HepG2 (cell line): ENCODE measurements at regions not wholly inside any gene's neighbourhood (a gene's known extent, or its start where the extent isn't known, plus 50 kb on each side); places are given as distances from the start of the nearest gene placed in this dataset.
A peak's percentile ranks its signal among the peaks of the same experiment; 100 is the strongest.

Source experiments
- ATAC-seq: fragments of 200-7000 bp; cut with Tn5 transposase; 3 replicates; pipeline ENCODE4 v1.9.1; 2020; ENCODE audit warnings: mild to moderate bottlenecking, moderate library complexity
- BruUV-seq: library from RNA; stranded (reverse); fragments of 400-500 nt; replicated peaks from 2 replicates; lab custom pipeline; 2021; lab: Mats Ljungman, UMichigan
- CTCF ChIA-PET: fragments of 300-600 bp; formaldehyde crosslinking; extraction: SDS; loops from one replicate; lab custom pipeline; 2021; ENCODE audit warnings: low total read pairs, inconsistent platforms, low intra/inter-chr PET ratio; lab: Yijun Ruan, JAX
- POLR2A ChIA-PET: fragments of 350-600 bp; sonication (Branson Sonifier 250); formaldehyde crosslinking; loops from one replicate; lab custom pipeline; 2020; ENCODE audit warnings: antibody characterized with exemption, inconsistent platforms; lab: Yijun Ruan, JAX
- DNase-seq: peaks from one replicate; pipeline ENCODE4 v3.0.0-alpha.2; 2015; ENCODE audit warnings: low spot score
- FAIRE-seq: peaks from 3 replicates; lab custom pipeline; 2011; peaks lifted over from hg19 to GRCh38; lab: Jason Lieb, UNC
- H2AFZ ChIP-seq: one replicate; pipeline ENCODE4 v1.6.1; 2011; ENCODE audit warnings: low read length, inconsistent platforms
- H3K27ac ChIP-seq: fragments of 300-600 bp; 3 replicates; pipeline ENCODE4 v1.8.0; 2011; ENCODE audit warnings: mixed run types, mild to moderate bottlenecking, mixed read lengths, low read length, inconsistent platforms; ENCODE audit not compliant: insufficient read depth; ENCODE audit errors: extremely low read length
- H3K27me3 ChIP-seq, 2 experiments: fragments of 200-600 bp in 1 of 2; 2 replicates in 1 of 2; 3 replicates in 1 of 2; pipeline versions ENCODE4 v1.6.0 to v1.8.0; 2011; ENCODE audit warnings: low read length in 2 of 2, mild to moderate bottlenecking in 2 of 2, moderate library complexity in 2 of 2, inconsistent platforms in 1 of 2; ENCODE audit not compliant: insufficient read depth in 2 of 2, control insufficient read depth in 1 of 2
- H3K36me3 ChIP-seq, 2 experiments: fragments of 200-600 bp in 1 of 2; replicated peaks in 1 of 2; 2 replicates in 1 of 2; 3 replicates in 1 of 2; pipeline versions ENCODE4 v1.5.1 to v1.8.0; 2011; ENCODE audit warnings: low read length in 2 of 2, inconsistent platforms in 1 of 2; ENCODE audit not compliant: insufficient read depth in 2 of 2, control insufficient read depth in 1 of 2
- H3K4me1 ChIP-seq: 2 replicates; pipeline ENCODE4 v1.5.1; 2012; ENCODE audit warnings: low read length, inconsistent platforms; ENCODE audit not compliant: insufficient read depth
- H3K4me2 ChIP-seq: 2 replicates; pipeline ENCODE4 v1.6.0; 2011; ENCODE audit warnings: low read depth, low read length, inconsistent platforms
- H3K4me3 ChIP-seq, 3 experiments: fragments of 200-600 bp in 1 of 3; sonication (generic), shearing (Covaris generic) in 1 of 3; replicated peaks in 1 of 3; 2 replicates each; pipeline ENCODE4 v1.5.1; 2011 to 2016; ENCODE audit warnings: low read length in 3 of 3, inconsistent platforms in 2 of 3, low read depth in 2 of 3, mild to moderate bottlenecking in 2 of 3, control low read depth in 1 of 3, mixed read lengths in 1 of 3; ENCODE audit not compliant: insufficient read depth in 1 of 3
- H3K79me2 ChIP-seq: one replicate; pipeline ENCODE4 v1.6.1; 2011; ENCODE audit warnings: low read length, inconsistent platforms; ENCODE audit not compliant: insufficient read depth
- H3K9ac ChIP-seq: 2 replicates; pipeline ENCODE4 v1.6.0; 2011; ENCODE audit warnings: mild to moderate bottlenecking, low read depth, low read length, inconsistent platforms; ENCODE audit not compliant: insufficient read depth
- H3K9me3 ChIP-seq: 2 replicates; pipeline ENCODE4 v1.5.1; 2012; ENCODE audit warnings: mild to moderate bottlenecking, low read length
- H4K20me1 ChIP-seq: 2 replicates; pipeline ENCODE4 v1.6.0; 2011; ENCODE audit warnings: inconsistent platforms, mild to moderate bottlenecking, low read length, moderate library complexity; ENCODE audit not compliant: insufficient read depth
- MAFF ChIP-seq: IDR thresholded peaks from 2 replicates; pipeline ENCODE4 v1.6.1; 2011; ENCODE audit warnings: low read depth, low read length, improper control_type of control experiment
- MAFK ChIP-seq, 2 experiments: IDR thresholded peaks in 1 of 2; conservative IDR thresholded peaks in 1 of 2; 2 replicates each; pipeline ENCODE4 v1.6.1; 2011; ENCODE audit warnings: improper control_type of control experiment in 2 of 2, low read length in 2 of 2
- MED13 ChIP-seq: sonication (generic); formaldehyde crosslinking; IDR thresholded peaks from 2 replicates; pipeline ENCODE4 v1.5.0; 2020; ENCODE audit warnings: missing genetic modification reagents
- ZBTB33 ChIP-seq: sonication (generic); formaldehyde crosslinking; IDR thresholded peaks from 2 replicates; pipeline ENCODE4 v1.4.0; 2020; ENCODE audit warnings: missing genetic modification reagents
- ZNF24 ChIP-seq: fragments of 450-650 bp; IDR thresholded peaks from 2 replicates; pipeline ENCODE4 v1.6.1; 2017; ENCODE audit warnings: antibody characterized with exemption, mild to moderate bottlenecking
- ZNF276 ChIP-seq: sonication (generic); formaldehyde crosslinking; IDR thresholded peaks from 2 replicates; pipeline ENCODE4 v1.4.0; 2020; ENCODE audit warnings: mild to moderate bottlenecking, low read depth, missing genetic modification reagents
- ZNF780A ChIP-seq: sonication (generic); formaldehyde crosslinking; IDR thresholded peaks from 2 replicates; pipeline ENCODE4 v1.8.0; 2022; ENCODE audit warnings: mild to moderate bottlenecking, missing genetic modification reagents, moderate library complexity
- WGBS: methylation state at CpG from one replicate; pipeline ENCODE4 v1.1.6; 2017; ENCODE audit warnings: low lambda C conversion rate; 5-methylcytosine and 5-hydroxymethylcytosine counted together
- in situ Hi-C: cut with HindIII; loops from 2 replicates; pipeline ENCODE4 v1.10.0; 2017; ENCODE audit warnings: low pct_unique_long_range_greater_than_20kb; ENCODE audit not compliant: extremely low pct_ligation_motif_present
- intact Hi-C: fragments of 100-400 bp; cut with micrococcal nuclease; formaldehyde crosslinking; loops from one replicate; pipeline ENCODE4 v1.10.0; 2022; ENCODE audit not compliant: unreplicated experiment
- TF ChIP-seq, protein P1 (sequence below): IDR thresholded peaks from 2 replicates; pipeline ENCODE4 v1.6.1; 2012; ENCODE audit warnings: inconsistent platforms

- no peak for TF ChIP-seq ZBTB33 (CRISPR knock-in tag)
- no peak for TF ChIP-seq ZNF276 (CRISPR knock-in tag)
- TF ChIP-seq ZNF780A, result no peak
- TF ChIP-seq ZNF24, result no peak
- TF ChIP-seq MED13 (CRISPR knock-in tag), result no peak
Measured at GRCh38 chr4:133565379-133565778, 416.3 kb downstream of the PCDH10 start (continued).

DNA sequence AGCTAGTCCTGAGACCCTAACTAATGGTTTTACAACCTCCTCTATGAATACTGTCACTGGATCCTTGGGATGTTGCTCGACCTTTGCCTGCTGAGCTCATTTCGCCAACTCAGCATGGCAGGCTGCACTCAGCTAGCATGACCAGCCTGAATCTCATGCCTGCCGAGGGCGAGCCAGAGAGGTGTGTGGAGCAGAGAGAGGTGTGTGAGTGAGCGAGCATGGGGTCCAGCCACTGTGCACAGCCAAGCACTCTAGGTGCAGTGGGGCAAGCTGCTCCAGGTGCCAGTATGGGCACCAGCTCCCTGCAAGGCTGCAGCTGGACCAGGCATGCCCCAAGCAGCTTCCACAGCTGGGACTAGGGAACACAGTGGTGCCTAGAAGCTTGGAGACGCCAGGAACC, 410.9 kb downstream of the PCDH10 start:
- Histone ChIP-seq H3K4me1 (no peaks in the 10 kb centered on the region), H4K20me1 (no peaks in the 10 kb centered on the region), H3K79me2 (no peaks in the 10 kb centered on the region), H3K4me3 (no peak overlapping the region), H3K4me2 (no peak overlapping the region), H2AFZ (no peak overlapping the region), H3K9me3 (no peaks in the 10 kb centered on the region), H3K27me3 (no peaks in the 10 kb centered on the region), H3K36me3 (no peaks in the 10 kb centered on the region), H3K27ac (no peak overlapping the region), H3K9ac (no peak overlapping the region)
- in situ Hi-C loops (no loop called here), intact Hi-C loops (no loop called here)
- POLR2A ChIA-PET, result no interaction called here
- no peak for FAIRE-seq
- peak; percentile 59 for ATAC-seq
- TF ChIP-seq, protein P1, sequence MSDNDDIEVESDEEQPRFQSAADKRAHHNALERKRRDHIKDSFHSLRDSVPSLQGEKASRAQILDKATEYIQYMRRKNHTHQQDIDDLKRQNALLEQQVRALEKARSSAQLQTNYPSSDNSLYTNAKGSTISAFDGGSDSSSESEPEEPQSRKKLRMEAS, result no peak
- TF ChIP-seq MAFK (conservative IDR thresholded peaks at IDR 0.05 in 1 of 2, IDR thresholded peaks at IDR 0.05 in 1 of 2; ENCODE audit: low read length in 2 of 2) (peak; percentile 64 to 68), MAFF (peak; percentile 52)
- 7% methylated on average over 5 of the region's 6 CpGs for WGBS
- no TSS peak for BruUV-seq
- no peak for DNase-seq
- CTCF ChIA-PET, result no interaction called here
